SK-N-SH (cell line): ENCODE measurements at regions not wholly inside any gene's neighbourhood (a gene's known extent, or its start where the extent isn't known, plus 50 kb on each side); places are given as distances from the start of the nearest gene placed in this dataset.

Source experiments
- CTCF ChIP-seq: fragments of 200-600 bp; sonication (generic); IDR thresholded peaks from 2 replicates; pipeline ENCODE4 v1.6.1; 2017; ENCODE audit warnings: antibody characterized with exemption, mild to moderate bottlenecking, moderate library complexity
- EZH2phosphoT487 ChIP-seq: fragments of 200-600 bp; sonication (generic); IDR thresholded peaks from 2 replicates; pipeline ENCODE4 v1.6.1; 2017; ENCODE audit warnings: low read depth, mixed run types, mild to moderate bottlenecking, antibody characterized with exemption, moderate library complexity, borderline replicate concordance
- FOXJ3 ChIP-seq: sonication (generic); formaldehyde crosslinking; IDR thresholded peaks from 2 replicates; pipeline ENCODE4 v1.5.1; 2020; ENCODE audit warnings: mild to moderate bottlenecking, missing genetic modification reagents
- TEAD4 ChIP-seq: IDR thresholded peaks from 2 replicates; pipeline ENCODE4 v1.4.0; 2012; ENCODE audit warnings: mild to moderate bottlenecking, borderline replicate concordance; ENCODE audit not compliant: insufficient read depth

- TF ChIP-seq FOXJ3 (CRISPR knock-in tag) (no peak), CTCF (no peak), TEAD4 (no peak), EZH2phosphoT487 (no peak)
Observed at GRCh38 chr2:88345842-88346241, 106.7 kb downstream of the FOXI3 start.
